Activated CD4-positive, alpha-beta T cell treated with anti-CD3 and anti-CD28 coated beads, Interleukin-2, amount 50 U/mL, for 1 hour (primary cell): ENCODE measurements at regions not wholly inside any gene's neighbourhood (a gene's known extent, or its start where the extent isn't known, plus 50 kb on each side); places are given as distances from the start of the nearest gene placed in this dataset.

Experiments used
- DNase-seq: peaks from one replicate; pipeline ENCODE4 v3.0.0-alpha.2; 2020

DNA sequence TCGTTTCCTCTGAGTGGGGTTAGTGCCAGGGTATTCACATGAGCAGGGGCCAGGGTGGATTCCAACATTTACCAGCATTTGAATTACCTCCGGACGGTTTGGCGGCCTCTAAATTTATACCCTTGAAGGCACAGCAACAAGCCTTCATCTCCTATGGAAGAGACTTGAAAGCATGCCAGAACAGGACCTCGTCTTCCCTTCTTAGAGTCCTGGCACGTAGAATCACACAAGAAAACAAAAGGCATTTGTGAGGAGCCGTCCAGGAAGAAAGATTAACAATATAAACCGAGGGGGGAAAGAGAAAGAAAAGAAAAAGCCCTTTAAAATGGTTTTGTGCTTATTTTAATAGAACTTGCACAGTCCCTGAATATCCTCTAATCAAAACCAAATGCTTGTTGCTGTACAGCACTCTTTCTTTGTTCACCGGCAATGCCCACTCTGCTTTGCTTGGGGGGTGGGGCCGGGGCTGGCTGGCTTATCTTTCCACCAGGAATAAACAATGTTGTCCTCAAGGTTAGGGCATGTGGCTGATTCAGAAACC, 575.8 kb upstream of the ZNF462 start:
- no peak for DNase-seq

GRCh38 chr9:106287731-106288130, 575.2 kb upstream of the ZNF462 start:
- DNase-seq: no peak

- DNase-seq: no peak
These were observed 574.3 kb upstream of the ZNF462 start for GRCh38 chr9:106288689-106289088.

- DNase-seq: no peak
These were observed 571.2 kb upstream of the ZNF462 start for GRCh38 chr9:106291786-106292185.

DNA sequence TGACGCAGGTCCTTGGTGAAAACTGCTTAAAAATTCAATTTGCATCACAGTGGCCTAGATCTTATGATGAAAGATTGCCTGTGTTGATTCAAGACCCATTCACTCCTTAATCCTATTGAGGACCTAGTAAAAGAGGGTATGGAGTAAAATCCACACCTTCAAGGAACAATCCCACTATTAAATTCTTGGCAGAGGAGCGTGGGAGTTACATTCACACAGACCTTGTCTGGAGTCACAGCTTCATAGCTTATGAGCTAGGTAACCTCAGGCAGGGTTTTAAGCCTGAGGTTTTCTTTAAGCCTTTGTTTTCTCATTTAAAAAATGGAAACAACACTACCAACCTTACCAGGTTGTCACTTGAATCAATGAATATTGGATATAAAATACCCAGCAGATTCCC, 566.5 kb upstream of the ZNF462 start:
- DNase-seq: no peak

DNA sequence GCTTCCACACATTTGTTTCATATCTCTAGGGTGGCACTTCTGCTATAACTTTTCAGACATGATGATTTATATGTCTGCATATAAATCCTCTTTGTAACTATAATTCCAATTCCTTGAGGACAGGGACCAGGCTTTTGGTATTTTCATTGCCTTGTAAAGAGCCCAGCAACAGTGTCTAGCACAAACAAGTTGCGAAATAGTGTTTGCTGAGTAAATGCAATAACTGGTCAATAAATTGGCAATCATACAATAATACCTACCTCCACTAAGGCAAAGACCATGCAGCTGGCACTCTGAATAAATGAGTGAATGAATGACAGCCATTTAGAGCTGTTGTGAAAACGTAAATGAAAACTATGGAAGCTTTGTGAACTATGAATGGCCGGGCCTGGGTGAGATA, 564.0 kb upstream of the ZNF462 start:
- no peak for DNase-seq

GRCh38 chr9:106304401-106304920, 558.5 kb upstream of the ZNF462 start:
- DNase-seq: no peak

- no peak for DNase-seq
These were observed 557.4 kb upstream of the ZNF462 start for GRCh38 chr9:106305428-106306133.

- DNase-seq: no peak
These were observed 555.3 kb upstream of the ZNF462 start for GRCh38 chr9:106307670-106308069.

GRCh38 chr9:106309925-106310324, 553.0 kb upstream of the ZNF462 start:
- no peak for DNase-seq

DNA sequence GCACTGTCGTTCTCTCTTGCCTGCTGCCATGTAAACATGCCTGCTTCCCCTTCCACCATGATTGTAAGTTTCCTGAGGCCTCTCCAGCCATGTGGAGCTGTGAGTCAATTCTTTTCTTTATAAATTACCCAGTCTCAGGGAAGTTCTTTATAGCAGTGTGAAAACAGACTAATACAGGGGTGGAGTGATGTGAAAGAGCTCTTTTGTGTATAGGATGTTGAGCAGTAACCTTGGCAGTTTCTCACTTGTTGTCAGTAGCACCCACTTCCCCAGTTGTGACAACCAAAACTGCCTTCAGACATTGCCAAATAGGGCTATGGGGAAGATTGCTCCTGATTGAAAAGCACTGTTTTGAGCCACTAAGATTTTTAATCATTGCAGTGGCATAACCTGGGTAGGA, 552.2 kb upstream of the ZNF462 start:
- no peak for DNase-seq

DNA sequence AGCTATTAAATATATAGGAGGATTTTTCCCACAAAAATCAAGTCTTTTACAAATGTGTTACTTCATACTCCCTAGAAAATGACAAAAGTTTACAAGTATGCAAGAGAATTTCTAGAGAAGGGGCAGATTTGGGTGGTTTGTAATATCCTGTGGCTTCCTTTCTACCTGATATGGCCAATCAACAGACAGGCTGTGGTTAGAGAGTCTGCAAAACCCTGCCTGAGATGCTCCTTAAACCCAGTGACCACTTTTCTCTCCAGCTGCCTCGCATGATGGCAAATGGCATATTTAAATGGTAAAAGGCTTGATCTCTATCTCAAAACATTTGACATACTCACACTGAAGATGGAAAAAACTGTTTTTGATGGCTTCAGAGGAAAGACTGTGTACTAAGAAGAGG, 550.1 kb upstream of the ZNF462 start:
- no peak for DNase-seq

- no peak for DNase-seq
These were observed 548.5 kb upstream of the ZNF462 start for GRCh38 chr9:106314476-106314875.

GRCh38 chr9:106321394-106322180, 541.4 kb upstream of the ZNF462 start:
- DNase-seq: no peak

DNA sequence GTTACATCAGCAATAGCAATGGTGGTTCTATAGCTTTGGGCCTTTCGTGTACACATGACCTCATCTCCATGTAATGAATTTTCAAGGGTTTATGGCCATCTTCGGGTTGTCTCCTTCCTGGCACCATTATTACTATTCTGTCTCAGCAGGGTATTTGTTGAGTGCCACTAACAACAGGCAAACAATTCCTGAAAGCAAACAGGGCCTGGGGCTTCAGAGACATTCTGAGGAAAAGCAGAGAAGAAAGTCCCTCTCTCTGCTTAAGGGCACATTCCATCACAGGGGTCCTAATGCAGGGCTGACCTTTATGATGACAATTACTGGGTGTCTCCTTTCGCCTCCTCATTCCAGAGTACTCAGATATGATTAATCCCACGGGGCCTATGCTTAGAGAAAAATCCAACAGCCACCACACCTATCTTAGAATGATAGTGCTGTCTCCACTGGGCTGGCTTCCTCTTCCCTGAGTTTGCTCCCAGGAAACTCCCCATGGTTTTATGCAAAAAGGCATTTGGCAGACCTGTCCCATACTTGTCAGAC, 540.2 kb upstream of the ZNF462 start:
- no peak for DNase-seq

GRCh38 chr9:106324053-106324585, 538.8 kb upstream of the ZNF462 start:
- no peak for DNase-seq

GRCh38 chr9:106324591-106325280, 538.2 kb upstream of the ZNF462 start:
- no peak for DNase-seq

- DNase-seq: no peak
These were observed 536.5 kb upstream of the ZNF462 start for GRCh38 chr9:106326493-106326892.

- no peak for DNase-seq
These were observed 529.5 kb upstream of the ZNF462 start for GRCh38 chr9:106333481-106333880.

GRCh38 chr9:106334081-106334480, 528.9 kb upstream of the ZNF462 start:
- no peak for DNase-seq

- no peak for DNase-seq
These were observed 523.1 kb upstream of the ZNF462 start for GRCh38 chr9:106339882-106340281.

DNA sequence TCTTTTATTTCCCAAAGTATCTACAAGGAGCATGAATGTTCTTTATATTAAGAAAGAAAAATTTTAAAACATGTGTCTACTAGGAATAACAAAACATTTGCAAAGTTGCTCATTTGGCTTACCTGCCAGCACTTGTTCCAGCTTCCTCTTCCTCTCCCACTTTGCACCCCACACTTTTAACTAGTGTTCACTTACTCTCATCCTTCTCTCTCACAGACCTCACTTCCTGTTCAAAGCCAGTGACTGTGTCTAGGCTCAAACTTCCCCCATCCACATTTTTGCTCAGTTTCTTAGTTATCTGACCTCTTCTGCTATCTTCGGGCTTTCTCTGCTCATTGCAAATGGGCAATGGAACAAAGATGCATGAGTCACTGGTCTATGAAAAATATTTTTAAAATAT, 512.2 kb upstream of the ZNF462 start:
- DNase-seq: no peak

GRCh38 chr9:106356924-106357323, 506.0 kb upstream of the ZNF462 start:
- no peak for DNase-seq
